Tibial nerve (tissue), 3 donors: ENCODE measurements at regions not wholly inside any gene's neighbourhood (a gene's known extent, or its start where the extent isn't known, plus 50 kb on each side); places are given as distances from the start of the nearest gene placed in this dataset.

Experiments used
- CTCF ChIP-seq, 5 experiments: fragments of 200-600 bp in 3 of 5; fragments of 450-650 bp in 2 of 5; sonication (generic) in 3 of 5; IDR thresholded peaks; one replicate each; pipeline ENCODE4 v1.5.1; 2016 to 2019; ENCODE audit warnings: antibody characterized with exemption in 5 of 5, mild to moderate bottlenecking in 3 of 5, moderate library complexity in 2 of 5
- POLR2A ChIP-seq, 2 donors: fragments of 450-650 bp; IDR thresholded peaks; one replicate each; pipeline ENCODE4 v1.6.1; 2017; ENCODE audit warnings: antibody characterized with exemption in 2 of 2, mild to moderate bottlenecking in 2 of 2, moderate library complexity in 2 of 2

- no peak for TF ChIP-seq CTCF (IDR thresholded peaks at IDR 0.05)
- no peak for TF ChIP-seq POLR2A (IDR thresholded peaks at IDR 0.05)
These were observed 411.0 kb downstream of the C12orf50 start for GRCh38 chr12:87618199-87618598.
